ENCODE measurements at regions not wholly inside any gene's neighbourhood (a gene's known extent, or its start where the extent isn't known, plus 50 kb on each side); places are given as distances from the start of the nearest gene placed in this dataset.

GRCh38 chr4:107215222-107215621 is 179.1 kb upstream of the DKK2 start:
- no peak overlapping the region for H3K14ac ChIP-seq (replicated peaks; ENCODE audit: low read depth, low read length)
- intact Hi-C loops (cut with micrococcal nuclease) = no loop called here
- no peak overlapping the region for H2BK20ac ChIP-seq (ENCODE audit: low read depth, low read length)
- no peaks in the 10 kb centered on the region for H3K9me1 ChIP-seq (ENCODE audit: insufficient read depth, low read length)
- no peak overlapping the region for H2AK9ac ChIP-seq (replicated peaks; ENCODE audit: low read depth, low read length, poor library complexity)
- H4K5ac ChIP-seq (ENCODE audit: low read depth, low read length) = no peak overlapping the region
- in situ Hi-C loops (cut with MboI; ENCODE audit: low sequenced_read_pairs) = no loop called here
- WGBS, 2 experiments (ENCODE audit: extremely low coverage in 2 of 2, insufficient read length in 1 of 2) = no CpG with 5 or more reads among the region's 1 CpG
- no peaks in the 10 kb centered on the region for H3K4me1 ChIP-seq (ENCODE audit: control insufficient read depth, insufficient read depth, low read length)
- no peak overlapping the region for H3K56ac ChIP-seq (ENCODE audit: extremely low read depth, insufficient read depth, low read length)
- H4K8ac ChIP-seq (ENCODE audit: low read depth in 2 of 2, low read length in 2 of 2) = no peak overlapping the region
- no peaks in the 10 kb centered on the region for H3K27me3 ChIP-seq (ENCODE audit: control insufficient read depth, insufficient read depth, low read length)
- H2BK120ac ChIP-seq (ENCODE audit: low read depth, low read length) = no peak overlapping the region
- no peaks in the 10 kb centered on the region for H3K79me1 ChIP-seq (ENCODE audit: low read depth in 1 of 2, low read length in 2 of 2)
- H3K4ac ChIP-seq (ENCODE audit: low read depth, low read length) = no peak overlapping the region
- H4K20me1 ChIP-seq (ENCODE audit: insufficient read depth, low read length) = no peaks in the 10 kb centered on the region
- H3K9ac ChIP-seq (ENCODE audit: low read depth, low read length) = no peak overlapping the region
- POLR2A ChIA-PET (ENCODE audit: unreplicated experiment) = no interaction called here
- no peak overlapping the region for H4K91ac ChIP-seq (ENCODE audit: insufficient read depth, low read depth, low read length)
- CTCF ChIA-PET = no interaction called here
- no peaks in the 10 kb centered on the region for H3K36me3 ChIP-seq (ENCODE audit: control insufficient read depth, insufficient read depth, low read length)
- DNase-seq = no peak
- no peak overlapping the region for H3K18ac ChIP-seq (ENCODE audit: low read depth, low read length)
- H2BK5ac ChIP-seq (ENCODE audit: low read depth, low read length, poor library complexity, severe bottlenecking) = no peak overlapping the region
- no peaks in the 10 kb centered on the region for H3K9me3 ChIP-seq (ENCODE audit: control insufficient read depth, insufficient read depth, low read length)
- H3K27ac ChIP-seq (ENCODE audit: insufficient read depth, low read length) = no peak overlapping the region
- no peak overlapping the region for H2BK15ac ChIP-seq (ENCODE audit: low read depth, low read length)
- no peak overlapping the region for H2AK5ac ChIP-seq (ENCODE audit: low read depth, low read length)
- no peak overlapping the region for H3K23ac ChIP-seq (ENCODE audit: low read depth, low read length)
- no peak overlapping the region for H3K4me3 ChIP-seq (ENCODE audit: insufficient read depth, low read depth, low read length)
- no peak for ATAC-seq (ENCODE audit: low read depth)
- no peak overlapping the region for H2AFZ ChIP-seq (replicated peaks; ENCODE audit: low read length, poor library complexity)
- H3K4me2 ChIP-seq (ENCODE audit: low read depth, low read length) = no peak overlapping the region
- no peak for TF ChIP-seq CEBPB (IDR thresholded peaks at IDR 0.05; ENCODE audit: low read depth, low read length)
- BruUV-seq (replicated peaks) = no TSS peak
- dilution Hi-C loops (cut with HindIII; ENCODE audit: low sequenced_read_pairs, unreplicated experiment) = no loop called here
